GM12878 (cell line): ENCODE measurements at regions not wholly inside any gene's neighbourhood (a gene's known extent, or its start where the extent isn't known, plus 50 kb on each side); places are given as distances from the start of the nearest gene placed in this dataset.

ENCODE experiments used
- CTCF ChIP-seq, 3 experiments: IDR thresholded peaks in 2 of 3; conservative IDR thresholded peaks in 1 of 3; 2 replicates each; pipeline ENCODE4 v1.5.1; 2011; ENCODE audit warnings: low read depth in 3 of 3, low read length in 3 of 3, mild to moderate bottlenecking in 3 of 3, control low read depth in 2 of 3, moderate library complexity in 2 of 3, inconsistent platforms in 1 of 3, mixed read lengths in 1 of 3; ENCODE audit not compliant: control insufficient read depth in 2 of 3, insufficient read depth in 1 of 3; ENCODE audit errors: extremely low read depth in 1 of 3
- RCOR1 ChIP-seq: conservative IDR thresholded peaks from 2 replicates; pipeline ENCODE4 v1.6.1; 2012; ENCODE audit warnings: low read depth, low read length, improper control_type of control experiment

GRCh38 chr12:14113031-14113430, 131.6 kb upstream of the GRIN2B start:
- TF ChIP-seq RCOR1 (no peak), CTCF (IDR thresholded peaks at IDR 0.05 in 2 of 3, conservative IDR thresholded peaks at IDR 0.05 in 1 of 3; ENCODE audit: control insufficient read depth in 2 of 3, extremely low read depth in 1 of 3, insufficient read depth in 1 of 3, low read depth in 3 of 3, low read length in 3 of 3) (no peak)
